Glomerular visceral epithelial cell (primary cell): ENCODE measurements at regions not wholly inside any gene's neighbourhood (a gene's known extent, or its start where the extent isn't known, plus 50 kb on each side); places are given as distances from the start of the nearest gene placed in this dataset.
"Not testable (repeated sequence)": the region's sequence is repeated elsewhere in the genome, so short reads cannot be mapped to it uniquely, and the experiment has no call there.

Source experiments
- DNase-seq: peaks from one replicate; pipeline ENCODE4 v3.0.0-alpha.2; 2016; ENCODE audit errors: extremely low spot score

- DNase-seq: no peak
Observed at GRCh38 chr18:997499-997898, 92.8 kb downstream of the ADCYAP1 start.

GRCh38 chr18:998936-999335, 94.3 kb downstream of the ADCYAP1 start:
- no peak for DNase-seq

GRCh38 chr18:1002653-1003178, 98.0 kb downstream of the ADCYAP1 start:
- DNase-seq: peak; percentile 49

GRCh38 chr18:1003499-1003898, 98.8 kb downstream of the ADCYAP1 start:
- DNase-seq: no peak

GRCh38 chr18:1006304-1006703, 101.6 kb downstream of the ADCYAP1 start:
- no peak for DNase-seq

GRCh38 chr18:1006965-1007364, 102.3 kb downstream of the ADCYAP1 start:
- no peak for DNase-seq

GRCh38 chr18:1011349-1011748, 106.7 kb downstream of the ADCYAP1 start:
- no peak for DNase-seq

GRCh38 chr18:1012775-1013174, 108.1 kb downstream of the ADCYAP1 start:
- peak; percentile 16 for DNase-seq

- DNase-seq: no peak
Observed at GRCh38 chr18:1013951-1014350, 109.3 kb downstream of the ADCYAP1 start.

GRCh38 chr18:1014509-1014908, 109.8 kb downstream of the ADCYAP1 start:
- no peak for DNase-seq

GRCh38 chr18:1014951-1015624, 110.4 kb downstream of the ADCYAP1 start:
- peak; percentile 63 for DNase-seq

GRCh38 chr18:1015777-1016176, 111.1 kb downstream of the ADCYAP1 start:
- DNase-seq: peak; percentile 13

- no peak for DNase-seq
Observed at GRCh38 chr18:1017227-1018058, 112.8 kb downstream of the ADCYAP1 start.

GRCh38 chr18:1018181-1018681, 113.6 kb downstream of the ADCYAP1 start:
- DNase-seq: no peak

- DNase-seq: no peak
Observed at GRCh38 chr18:1019191-1019590, 114.5 kb downstream of the ADCYAP1 start.

- no peak for DNase-seq
Observed at GRCh38 chr18:1020731-1021344, 116.2 kb downstream of the ADCYAP1 start.

GRCh38 chr18:1026930-1027329, 122.3 kb downstream of the ADCYAP1 start:
- DNase-seq: no peak

- DNase-seq: not testable (repeated sequence)
Observed at GRCh38 chr18:1033092-1033491, 128.4 kb downstream of the ADCYAP1 start.

- DNase-seq: no peak
Observed at GRCh38 chr18:1034971-1035370, 130.3 kb downstream of the ADCYAP1 start.

GRCh38 chr18:1036926-1037325, 132.3 kb downstream of the ADCYAP1 start:
- no peak for DNase-seq

GRCh38 chr18:1037776-1038175, 133.1 kb downstream of the ADCYAP1 start:
- DNase-seq: no peak

- DNase-seq: no peak
Observed at GRCh38 chr18:1039421-1039820, 134.8 kb downstream of the ADCYAP1 start.
